GM19240 (cell line): ENCODE measurements at regions not wholly inside any gene's neighbourhood (a gene's known extent, or its start where the extent isn't known, plus 50 kb on each side); places are given as distances from the start of the nearest gene placed in this dataset.

Experiments used
- DNase-seq: peaks from one replicate; pipeline ENCODE4 v3.0.0; 2011; ENCODE audit warnings: low spot score; ENCODE audit not compliant: insufficient read length

DNA sequence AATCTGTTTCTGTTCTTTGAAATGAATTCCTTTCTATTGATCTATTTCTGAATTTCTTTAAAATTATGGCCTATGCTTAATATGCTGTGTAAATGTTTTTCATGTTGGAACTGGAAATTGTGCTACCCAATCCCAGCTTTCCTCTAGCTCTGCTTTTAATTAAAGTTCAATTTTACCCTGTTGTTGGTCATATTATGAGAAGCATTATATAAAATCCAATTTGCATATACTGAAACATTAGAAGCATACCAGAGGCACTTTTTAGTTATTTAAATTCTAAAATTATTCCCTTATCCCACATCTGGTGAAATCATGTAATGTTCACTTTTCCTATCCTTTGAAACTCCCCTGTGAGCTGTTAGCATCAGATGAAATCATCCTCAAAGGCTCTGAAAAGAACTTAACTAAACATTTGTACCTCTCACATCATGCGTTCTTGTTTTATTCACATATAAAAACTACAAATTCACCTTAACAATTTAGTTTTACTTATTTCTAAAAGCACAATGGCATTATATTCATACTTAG lies 160.6 kb upstream of the COL21A1 start:
- DNase-seq, result no peak

GRCh38 chr6:56406276-56407269 lies 159.2 kb upstream of the COL21A1 start:
- peak; percentile 14 for DNase-seq

DNA sequence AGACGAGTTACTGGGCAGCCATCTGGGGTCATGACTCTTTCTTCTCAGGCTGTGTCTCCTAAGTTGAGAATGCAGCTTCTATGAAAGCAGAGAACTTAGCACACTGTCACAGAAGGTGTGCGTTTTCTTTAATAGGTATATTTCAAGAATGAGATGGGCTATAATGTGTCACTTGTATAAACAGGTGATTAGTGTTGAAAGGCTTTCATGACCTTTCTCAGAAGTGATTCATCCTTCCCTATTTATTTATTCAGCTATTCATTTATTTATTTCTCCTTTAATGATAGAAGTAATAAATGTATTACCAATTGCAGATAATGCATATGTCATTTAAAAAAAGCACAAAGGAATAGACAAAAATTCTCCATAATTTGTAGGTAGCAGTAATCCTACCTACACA lies 157.2 kb upstream of the COL21A1 start:
- DNase-seq, result no peak

DNA sequence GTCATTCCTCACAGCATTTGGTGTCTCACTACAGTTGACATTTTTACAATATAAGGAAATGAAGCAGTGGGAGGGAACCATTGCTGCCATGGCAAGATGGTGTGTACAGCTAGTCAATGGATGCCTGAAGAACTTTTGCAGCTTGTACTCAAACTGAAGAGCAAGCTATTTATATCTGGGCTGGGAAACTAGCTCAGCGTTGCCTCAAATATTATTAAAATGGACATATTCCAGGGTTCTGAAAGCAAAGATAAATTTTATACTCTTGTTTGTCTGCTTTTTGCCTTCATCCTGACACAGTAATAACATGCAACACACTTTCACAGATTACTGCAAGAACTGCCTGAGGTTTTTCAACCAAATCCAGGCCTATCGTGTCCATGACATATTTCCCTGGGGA lies 156.4 kb upstream of the COL21A1 start:
- no peak for DNase-seq

GRCh38 chr6:56401477-56402070 lies 154.2 kb upstream of the COL21A1 start:
- no peak for DNase-seq

DNA sequence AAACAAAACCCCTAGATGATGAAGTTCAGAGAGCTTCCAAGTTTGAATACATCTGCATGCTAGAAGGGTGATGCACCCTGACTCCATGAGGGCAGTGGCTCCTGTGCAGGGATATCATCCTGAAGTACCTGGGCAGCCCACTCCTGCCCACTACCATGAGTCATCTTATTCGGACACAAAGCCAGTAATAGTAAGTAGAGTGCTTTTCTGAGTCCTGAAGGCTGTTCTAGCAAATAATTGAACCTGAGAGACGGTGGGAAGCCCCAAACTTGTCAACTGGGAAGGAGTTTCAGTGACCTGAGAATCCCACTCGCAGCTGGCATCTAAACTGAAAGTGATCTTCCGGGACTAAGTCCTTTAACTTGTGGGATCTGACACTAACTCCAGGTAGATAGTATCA lies 152.9 kb upstream of the COL21A1 start:
- DNase-seq, result no peak

DNA sequence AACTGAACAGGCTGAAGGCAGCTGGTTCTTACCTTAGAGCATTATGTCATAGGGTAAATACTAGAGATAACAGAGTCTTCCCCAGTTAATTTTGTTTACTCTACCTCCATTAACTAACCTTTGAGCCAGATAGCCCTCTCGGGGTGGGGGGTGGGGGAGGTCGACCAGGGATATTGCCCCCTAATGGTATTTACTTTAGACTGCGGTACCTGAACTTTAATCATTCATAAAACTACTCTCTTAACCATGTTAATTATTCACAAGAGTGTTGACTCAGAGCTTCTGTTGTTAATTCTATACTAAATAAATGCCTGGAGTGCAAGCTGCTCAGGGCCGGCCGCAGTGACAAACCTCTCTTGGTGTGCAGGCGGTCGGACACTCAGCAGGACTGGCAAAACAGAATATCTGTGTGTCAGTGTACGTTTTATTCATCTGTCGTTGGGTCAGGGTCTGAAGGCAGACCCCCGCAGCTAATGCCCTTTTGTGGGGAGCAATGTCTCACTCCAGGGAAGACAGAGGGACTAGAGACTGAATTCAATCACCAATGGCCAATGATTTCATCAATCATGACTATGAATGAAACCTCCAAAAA lies 152.4 kb upstream of the COL21A1 start:
- no peak for DNase-seq

DNA sequence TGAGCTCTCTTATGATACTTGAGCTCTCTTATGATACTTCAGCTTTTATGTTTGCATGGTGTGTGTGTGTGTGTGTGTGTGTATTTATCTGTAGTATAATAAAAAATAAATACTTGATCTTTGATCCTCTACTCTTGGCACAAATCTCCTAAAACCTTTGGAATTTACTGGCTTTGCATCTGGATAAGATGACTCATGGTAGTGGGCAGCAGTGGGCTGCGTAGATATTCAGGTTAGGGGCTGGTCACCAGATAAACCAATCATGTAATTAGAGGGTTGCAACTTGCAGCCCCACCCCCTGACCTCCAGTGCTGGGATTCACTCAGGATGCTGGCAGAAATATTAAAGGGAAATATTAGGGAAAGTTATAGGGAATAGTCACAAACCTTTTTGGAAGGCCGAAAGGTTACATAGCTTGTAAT lies 151.9 kb upstream of the COL21A1 start:
- DNase-seq, result no peak

DNA sequence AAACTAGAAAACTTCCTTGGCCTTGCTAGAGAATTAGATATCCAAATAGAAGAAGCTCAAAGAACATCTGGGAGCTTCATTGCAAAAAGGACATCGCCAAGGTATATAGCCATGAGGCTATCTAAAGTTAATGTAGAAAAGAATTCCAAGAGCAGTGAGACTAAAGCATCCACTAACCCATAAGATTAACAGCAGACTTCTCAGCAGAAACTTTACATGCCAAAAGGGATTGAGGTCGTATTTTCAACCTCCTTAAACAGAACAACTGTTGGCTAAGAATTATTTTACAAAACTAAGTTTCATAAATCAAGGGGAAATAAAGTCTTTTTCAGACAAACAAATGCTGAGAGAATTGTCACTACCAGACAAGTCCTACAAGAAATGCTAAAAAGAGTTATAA lies 149.1 kb upstream of the COL21A1 start:
- DNase-seq, result no peak

GRCh38 chr6:56393615-56394612 lies 146.5 kb upstream of the COL21A1 start:
- DNase-seq, result no peak

- no peak for DNase-seq
Measured at GRCh38 chr6:56388415-56388755, 141.0 kb upstream of the COL21A1 start.

DNA sequence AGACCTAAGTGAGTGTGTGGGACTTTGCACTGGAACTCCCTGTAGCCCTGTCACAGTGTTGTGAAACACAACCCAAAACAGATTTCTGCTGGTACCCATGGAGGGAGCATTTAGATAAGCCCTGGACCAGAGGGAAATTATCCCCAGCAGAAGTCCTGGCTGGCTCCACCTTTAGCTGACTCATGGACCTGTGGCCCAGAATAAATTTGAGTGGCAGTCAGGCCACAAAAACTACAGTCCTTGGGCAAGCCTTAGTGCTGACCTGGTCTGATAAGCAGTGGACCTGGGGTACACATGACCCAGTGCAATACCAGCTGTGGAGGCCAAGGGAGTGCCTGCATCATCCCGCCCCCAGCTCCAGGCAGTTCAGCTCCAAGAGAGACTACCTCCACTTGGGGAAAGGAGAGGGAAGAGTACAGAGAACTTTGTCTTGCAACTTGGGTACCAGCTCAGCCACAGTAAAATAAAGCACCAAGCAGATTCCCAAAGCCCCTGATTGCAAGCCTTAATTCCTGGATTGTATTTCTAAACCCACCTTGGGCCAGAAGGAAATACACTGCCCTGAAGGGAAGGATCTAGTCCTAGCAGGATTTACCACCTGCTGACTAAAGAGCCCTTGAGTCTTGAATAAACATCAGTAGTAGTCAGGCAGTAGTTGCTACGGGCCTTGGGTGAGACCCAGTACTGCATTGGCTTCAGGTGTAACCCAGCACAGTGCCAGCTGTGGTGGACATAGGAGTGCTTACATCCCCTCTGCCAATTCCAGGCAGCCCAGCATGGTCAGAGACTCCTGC lies 140.4 kb upstream of the COL21A1 start:
- no peak for DNase-seq

DNA sequence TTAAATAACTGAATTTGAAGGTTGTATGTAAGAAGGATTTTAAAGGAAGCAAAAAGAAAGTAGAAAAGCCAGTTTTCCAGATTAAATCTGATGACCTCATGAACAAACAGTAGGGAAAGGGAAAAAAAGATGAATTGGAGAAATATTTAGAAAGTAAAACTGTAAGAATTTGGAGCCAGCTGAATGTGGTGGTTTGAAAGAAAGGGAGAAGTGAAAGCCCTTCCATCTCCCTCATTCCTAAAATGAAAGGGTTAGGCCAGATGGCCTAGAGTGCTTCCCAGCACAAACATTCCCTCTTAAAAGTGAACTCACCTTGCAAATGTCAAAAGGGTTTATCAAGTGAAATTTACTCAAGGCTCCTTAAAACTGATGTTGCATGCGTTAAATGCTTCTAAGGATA lies 139.3 kb upstream of the COL21A1 start:
- DNase-seq, result no peak

- no peak for DNase-seq
Measured at GRCh38 chr6:56385981-56386593, 138.7 kb upstream of the COL21A1 start.

DNA sequence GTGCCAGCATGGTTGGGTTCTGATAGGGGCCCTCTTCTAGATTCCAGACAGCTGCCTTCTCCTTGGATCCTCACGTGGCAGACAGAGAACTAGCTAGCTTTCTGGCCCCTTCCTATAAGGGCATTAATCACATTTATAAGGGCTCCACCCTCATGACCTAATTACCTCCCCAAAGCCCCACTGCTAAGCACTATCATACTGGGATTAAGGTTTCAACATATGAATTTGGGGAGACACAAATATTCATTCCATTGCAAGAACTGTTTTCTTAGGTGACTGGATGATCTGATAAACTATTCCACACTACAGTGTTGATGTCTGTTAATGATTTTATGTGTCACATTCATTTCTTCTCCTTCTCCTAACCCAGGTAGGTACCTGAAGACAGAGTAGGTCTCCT lies 135.8 kb upstream of the COL21A1 start:
- DNase-seq, result no peak

DNA sequence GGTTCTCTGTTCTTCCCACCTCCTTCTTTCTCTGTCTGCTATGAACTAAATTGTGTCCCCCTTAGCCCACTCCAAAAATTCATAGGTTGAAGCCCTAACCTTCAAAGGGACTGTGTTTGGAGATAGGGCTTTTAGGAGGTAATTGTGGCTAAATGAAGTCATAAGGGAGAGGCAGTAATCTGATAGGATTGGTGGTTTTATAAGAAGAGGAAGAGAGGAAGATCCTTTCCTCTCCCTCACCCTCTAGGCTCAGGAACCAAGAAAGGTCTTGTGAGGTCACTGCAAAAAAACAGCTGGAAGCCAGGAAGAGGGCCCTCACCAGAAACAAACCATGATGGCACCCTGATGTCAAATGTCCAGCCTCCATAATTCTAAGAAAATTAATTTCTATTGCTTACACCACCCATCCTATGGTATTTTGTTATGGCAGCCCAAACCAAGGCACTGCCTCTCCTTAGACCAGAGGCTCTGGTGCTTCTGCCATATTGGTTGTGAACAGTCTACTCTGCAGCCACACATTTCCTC lies 135.1 kb upstream of the COL21A1 start:
- no peak for DNase-seq

- DNase-seq, result no peak
Measured at GRCh38 chr6:56381801-56382251, 134.4 kb upstream of the COL21A1 start.

DNA sequence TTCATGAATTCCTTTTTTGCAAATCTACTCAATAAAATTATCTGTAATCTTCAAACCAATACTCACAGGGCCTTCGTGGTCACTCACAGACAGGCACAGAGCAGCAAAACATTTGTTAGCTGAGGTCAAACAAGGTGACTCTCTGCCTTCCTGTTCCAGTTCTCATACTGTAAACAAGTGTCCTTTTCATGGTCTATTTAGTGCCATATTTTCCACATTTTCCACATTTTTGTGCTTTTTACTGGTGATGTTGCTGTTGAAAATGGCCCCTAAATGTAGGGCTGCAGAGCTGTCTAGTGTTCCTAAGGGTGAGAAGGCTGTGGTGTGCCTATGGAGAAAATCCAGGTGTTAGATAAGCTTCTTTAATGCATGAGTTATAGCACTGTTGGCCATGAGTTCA lies 133.1 kb upstream of the COL21A1 start:
- no peak for DNase-seq

- DNase-seq, result no peak
Measured at GRCh38 chr6:56378966-56379585, 131.7 kb upstream of the COL21A1 start.
